ENCODE measurements at regions not wholly inside any gene's neighbourhood (a gene's known extent, or its start where the extent isn't known, plus 50 kb on each side); places are given as distances from the start of the nearest gene placed in this dataset.

- Histone ChIP-seq H3K9me3 (no peaks in the 10 kb centered on the region), H3K27ac (no peak overlapping the region), H3K4me3 (no peak overlapping the region), H3K4me1 (no peaks in the 10 kb centered on the region), H3K27me3 (no peaks in the 10 kb centered on the region), H3K36me3 (no peaks in the 10 kb centered on the region)
- TF ChIP-seq CTCF (IDR thresholded peaks at IDR 0.05), result no peak
- no peak for ATAC-seq
- no peak for DNase-seq
- intact Hi-C loops (cut with DNase I), result no loop called here
Measured at GRCh38 chr2:52145005-52145404, 1113.1 kb upstream of the NRXN1 start.

GRCh38 chr2:52144590-52144989, 1112.7 kb upstream of the NRXN1 start:
- no peak for TF ChIP-seq CTCF (IDR thresholded peaks at IDR 0.05)

GRCh38 chr2:52141076-52141475, 1109.1 kb upstream of the NRXN1 start:
- ATAC-seq, result no peak
- no peak overlapping the region for H3K4me3 ChIP-seq
- no peaks in the 10 kb centered on the region for H3K36me3 ChIP-seq
- H3K4me1 ChIP-seq, result no peaks in the 10 kb centered on the region
- H3K27me3 ChIP-seq, result no peaks in the 10 kb centered on the region
- no peak for TF ChIP-seq CTCF (IDR thresholded peaks at IDR 0.05)
- H3K9me3 ChIP-seq, result no peaks in the 10 kb centered on the region
- intact Hi-C loops (cut with DNase I), result no loop called here
- DNase-seq, result no peak
- H3K27ac ChIP-seq, result no peak overlapping the region

More at GRCh38 chr2:52144590-52144989, 1112.7 kb upstream of the NRXN1 start:
- intact Hi-C loops (cut with DNase I), result no loop called here
- DNase-seq (no peak), ATAC-seq (no peak)
- Histone ChIP-seq H3K4me1 (no peaks in the 10 kb centered on the region), H3K27ac (no peak overlapping the region), H3K36me3 (no peaks in the 10 kb centered on the region), H3K4me3 (no peak overlapping the region), H3K9me3 (no peaks in the 10 kb centered on the region), H3K27me3 (no peaks in the 10 kb centered on the region)

- H3K9me3 ChIP-seq, result no peaks in the 10 kb centered on the region
- H3K27ac ChIP-seq, result no peak overlapping the region
- ATAC-seq, result no peak
- DNase-seq, result no peak
- H3K27me3 ChIP-seq, result no peaks in the 10 kb centered on the region
- H3K4me3 ChIP-seq, result no peak overlapping the region
- H3K36me3 ChIP-seq, result no peaks in the 10 kb centered on the region
- no peaks in the 10 kb centered on the region for H3K4me1 ChIP-seq
- intact Hi-C loops (cut with DNase I), result no loop called here
- no peak for TF ChIP-seq CTCF (IDR thresholded peaks at IDR 0.05)
Measured at GRCh38 chr2:52139241-52139640, 1107.3 kb upstream of the NRXN1 start.

- ATAC-seq (no peak), DNase-seq (no peak)
- Histone ChIP-seq H3K4me3 (no peak overlapping the region), H3K36me3 (no peaks in the 10 kb centered on the region), H3K9me3 (peaks cover 0 to 11% of the 10 kb centered on the region in 2 donors), H3K4me1 (no peaks in the 10 kb centered on the region), H3K27me3 (no peaks in the 10 kb centered on the region), H3K27ac (no peak overlapping the region)
- intact Hi-C loops (cut with DNase I), result no loop called here
- TF ChIP-seq CTCF (IDR thresholded peaks at IDR 0.05), result no peak
Measured at GRCh38 chr2:52135235-52135634, 1103.3 kb upstream of the NRXN1 start.
